ENCODE measurements at regions not wholly inside any gene's neighbourhood (a gene's known extent, or its start where the extent isn't known, plus 50 kb on each side); places are given as distances from the start of the nearest gene placed in this dataset.

DNA sequence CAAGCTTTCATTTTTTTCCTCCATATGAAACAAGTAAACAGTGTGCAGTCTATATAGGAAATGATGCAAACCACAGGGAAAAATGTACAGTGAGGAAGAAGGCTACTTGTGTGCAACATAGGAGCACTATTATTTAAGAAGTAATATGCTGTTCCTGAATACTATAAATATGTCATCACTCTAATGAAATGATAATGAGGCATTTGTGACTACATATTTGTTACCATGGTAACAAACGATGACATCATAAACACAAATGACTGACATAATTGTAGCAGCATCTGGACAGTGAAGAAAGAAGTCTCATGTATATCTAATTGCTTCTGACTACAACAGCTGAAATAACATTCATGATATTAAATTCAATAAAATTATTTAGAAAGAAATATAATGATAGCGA lies 164.8 kb downstream of the C7orf25 start:
- H4K20me1 ChIP-seq (ENCODE audit: low read depth, low read length), result no peaks in the 10 kb centered on the region
- H3K9me3 ChIP-seq (ENCODE audit: insufficient read depth, low read length), result no peaks in the 10 kb centered on the region
- H2AFZ ChIP-seq (ENCODE audit: low read depth, low read length, severe bottlenecking), result no peak overlapping the region
- no peak overlapping the region for H3K27ac ChIP-seq (ENCODE audit: low read depth, low read length)
- H3F3A ChIP-seq (ENCODE audit: insufficient read depth), result no peaks in the 10 kb centered on the region
- no peaks in the 10 kb centered on the region for H3K27me3 ChIP-seq (ENCODE audit: low read length)
- H3K9me2 ChIP-seq (replicated peaks; ENCODE audit: insufficient read depth, low read length), result no peaks in the 10 kb centered on the region
- H3K36me3 ChIP-seq (ENCODE audit: low read length), result no peaks in the 10 kb centered on the region
- H3K79me2 ChIP-seq (ENCODE audit: insufficient read depth, low read length), result no peaks in the 10 kb centered on the region
- no peak overlapping the region for H3K4me2 ChIP-seq (ENCODE audit: low read depth, low read length, poor library complexity, severe bottlenecking)
- no peak overlapping the region for H3K4me3 ChIP-seq (ENCODE audit: insufficient read depth, low read length, poor library complexity, severe bottlenecking)
- H3K9ac ChIP-seq (ENCODE audit: low read length), result no peak overlapping the region
- TF ChIP-seq EZH2phosphoT487 (conservative IDR thresholded peaks at IDR 0.05; ENCODE audit: low read length), result no peak
- TF ChIP-seq, protein P1, sequence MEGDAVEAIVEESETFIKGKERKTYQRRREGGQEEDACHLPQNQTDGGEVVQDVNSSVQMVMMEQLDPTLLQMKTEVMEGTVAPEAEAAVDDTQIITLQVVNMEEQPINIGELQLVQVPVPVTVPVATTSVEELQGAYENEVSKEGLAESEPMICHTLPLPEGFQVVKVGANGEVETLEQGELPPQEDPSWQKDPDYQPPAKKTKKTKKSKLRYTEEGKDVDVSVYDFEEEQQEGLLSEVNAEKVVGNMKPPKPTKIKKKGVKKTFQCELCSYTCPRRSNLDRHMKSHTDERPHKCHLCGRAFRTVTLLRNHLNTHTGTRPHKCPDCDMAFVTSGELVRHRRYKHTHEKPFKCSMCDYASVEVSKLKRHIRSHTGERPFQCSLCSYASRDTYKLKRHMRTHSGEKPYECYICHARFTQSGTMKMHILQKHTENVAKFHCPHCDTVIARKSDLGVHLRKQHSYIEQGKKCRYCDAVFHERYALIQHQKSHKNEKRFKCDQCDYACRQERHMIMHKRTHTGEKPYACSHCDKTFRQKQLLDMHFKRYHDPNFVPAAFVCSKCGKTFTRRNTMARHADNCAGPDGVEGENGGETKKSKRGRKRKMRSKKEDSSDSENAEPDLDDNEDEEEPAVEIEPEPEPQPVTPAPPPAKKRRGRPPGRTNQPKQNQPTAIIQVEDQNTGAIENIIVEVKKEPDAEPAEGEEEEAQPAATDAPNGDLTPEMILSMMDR (IDR thresholded peaks at IDR 0.05; ENCODE audit: insufficient read depth, low read length, poor library complexity, severe bottlenecking), result no peak

DNA sequence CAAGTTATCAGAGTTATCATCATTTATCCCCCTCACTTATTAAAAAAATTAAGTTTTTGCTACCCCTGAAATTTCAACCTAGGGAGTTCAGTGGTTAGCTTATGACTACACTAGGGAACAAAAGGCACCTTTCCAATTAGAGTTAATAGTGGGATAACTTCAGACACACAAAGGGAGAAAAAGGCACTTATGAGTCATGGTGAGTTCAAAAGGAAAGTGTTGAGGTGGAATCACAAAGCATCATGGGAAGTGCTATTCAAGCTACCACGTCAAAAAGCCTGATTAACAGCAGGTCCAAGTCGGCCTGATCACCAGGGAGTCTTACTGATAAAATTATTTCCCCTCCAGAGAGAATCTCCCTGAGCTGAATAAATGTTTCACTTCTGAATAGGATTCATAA lies 165.7 kb downstream of the C7orf25 start:
- Histone ChIP-seq H3F3A (ENCODE audit: insufficient read depth) (no peaks in the 10 kb centered on the region), H3K9me3 (ENCODE audit: insufficient read depth, low read length) (no peaks in the 10 kb centered on the region), H2AFZ (ENCODE audit: low read depth, low read length, severe bottlenecking) (no peak overlapping the region), H3K27ac (ENCODE audit: low read depth, low read length) (no peak overlapping the region), H3K27me3 (ENCODE audit: low read length) (no peaks in the 10 kb centered on the region), H3K9me2 (replicated peaks; ENCODE audit: insufficient read depth, low read length) (no peaks in the 10 kb centered on the region), H3K4me2 (ENCODE audit: low read depth, low read length, poor library complexity, severe bottlenecking) (no peak overlapping the region), H3K79me2 (ENCODE audit: insufficient read depth, low read length) (no peaks in the 10 kb centered on the region), H3K9ac (ENCODE audit: low read length) (no peak overlapping the region), H3K36me3 (ENCODE audit: low read length) (no peaks in the 10 kb centered on the region), H3K4me3 (ENCODE audit: insufficient read depth, low read length, poor library complexity, severe bottlenecking) (no peak overlapping the region), H4K20me1 (ENCODE audit: low read depth, low read length) (no peaks in the 10 kb centered on the region)
- TF ChIP-seq EZH2phosphoT487 (conservative IDR thresholded peaks at IDR 0.05; ENCODE audit: low read length), result no peak
- TF ChIP-seq, protein P1 (IDR thresholded peaks at IDR 0.05; ENCODE audit: insufficient read depth, low read length, poor library complexity, severe bottlenecking), result no peak

DNA sequence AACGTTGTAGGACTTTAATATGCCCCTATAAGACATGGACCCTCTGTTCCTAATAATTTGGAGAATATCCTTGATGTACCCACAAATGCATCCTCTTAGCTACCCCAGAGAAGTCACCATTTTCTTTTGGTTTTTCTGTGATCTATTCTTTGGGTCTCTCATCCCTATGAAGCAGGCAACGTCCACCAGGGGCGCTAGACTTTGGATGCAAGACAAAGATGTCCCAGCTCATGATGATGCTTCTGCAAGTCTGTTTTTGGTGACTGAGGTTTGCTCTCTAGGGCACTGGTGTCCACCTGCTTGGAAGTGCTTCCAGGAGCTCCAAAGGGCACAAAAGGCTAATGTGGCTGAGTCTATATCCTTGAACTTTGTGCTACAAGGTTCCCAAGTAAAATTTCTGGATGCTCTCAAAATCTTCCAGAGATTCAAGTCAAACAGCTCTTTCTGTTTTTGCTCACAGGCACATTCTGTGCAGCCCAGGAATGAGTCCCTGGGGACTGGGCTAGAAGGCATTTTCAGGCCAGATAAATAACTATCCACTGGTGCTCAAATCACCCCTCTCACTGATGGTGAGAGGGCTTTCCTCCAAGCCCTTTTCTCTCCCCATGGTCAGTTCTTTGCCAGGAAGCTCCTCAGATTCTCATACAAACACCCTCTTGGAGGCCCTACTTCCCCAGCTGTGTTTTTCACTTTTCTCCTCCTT lies 166.4 kb downstream of the C7orf25 start:
- no peaks in the 10 kb centered on the region for H4K20me1 ChIP-seq (ENCODE audit: low read depth, low read length)
- no peak overlapping the region for H3K4me2 ChIP-seq (ENCODE audit: low read depth, low read length, poor library complexity, severe bottlenecking)
- H3K9me3 ChIP-seq (ENCODE audit: insufficient read depth, low read length), result no peaks in the 10 kb centered on the region
- H2AFZ ChIP-seq (ENCODE audit: low read depth, low read length, severe bottlenecking), result no peak overlapping the region
- no peaks in the 10 kb centered on the region for H3K36me3 ChIP-seq (ENCODE audit: low read length)
- H3K79me2 ChIP-seq (ENCODE audit: insufficient read depth, low read length), result no peaks in the 10 kb centered on the region
- TF ChIP-seq, protein P1 (IDR thresholded peaks at IDR 0.05; ENCODE audit: insufficient read depth, low read length, poor library complexity, severe bottlenecking), result peak; percentile 96
- TF ChIP-seq EZH2phosphoT487 (conservative IDR thresholded peaks at IDR 0.05; ENCODE audit: low read length), result no peak
- H3K27me3 ChIP-seq (ENCODE audit: low read length), result no peaks in the 10 kb centered on the region
- H3K9ac ChIP-seq (ENCODE audit: low read length), result no peak overlapping the region
- H3K4me3 ChIP-seq (ENCODE audit: insufficient read depth, low read length, poor library complexity, severe bottlenecking), result no peak overlapping the region
- no peak overlapping the region for H3K27ac ChIP-seq (ENCODE audit: low read depth, low read length)
- no peaks in the 10 kb centered on the region for H3K9me2 ChIP-seq (replicated peaks; ENCODE audit: insufficient read depth, low read length)
- H3F3A ChIP-seq (ENCODE audit: insufficient read depth), result no peaks in the 10 kb centered on the region

Data from SU-DHL-6 (cell line).